ENCODE measurements at regions not wholly inside any gene's neighbourhood (a gene's known extent, or its start where the extent isn't known, plus 50 kb on each side); places are given as distances from the start of the nearest gene placed in this dataset.

- no peak for TF ChIP-seq EZH2 (optimal IDR thresholded peaks at IDR 0.05; ENCODE audit: low read depth, low read length)
- TF ChIP-seq, protein P1, sequence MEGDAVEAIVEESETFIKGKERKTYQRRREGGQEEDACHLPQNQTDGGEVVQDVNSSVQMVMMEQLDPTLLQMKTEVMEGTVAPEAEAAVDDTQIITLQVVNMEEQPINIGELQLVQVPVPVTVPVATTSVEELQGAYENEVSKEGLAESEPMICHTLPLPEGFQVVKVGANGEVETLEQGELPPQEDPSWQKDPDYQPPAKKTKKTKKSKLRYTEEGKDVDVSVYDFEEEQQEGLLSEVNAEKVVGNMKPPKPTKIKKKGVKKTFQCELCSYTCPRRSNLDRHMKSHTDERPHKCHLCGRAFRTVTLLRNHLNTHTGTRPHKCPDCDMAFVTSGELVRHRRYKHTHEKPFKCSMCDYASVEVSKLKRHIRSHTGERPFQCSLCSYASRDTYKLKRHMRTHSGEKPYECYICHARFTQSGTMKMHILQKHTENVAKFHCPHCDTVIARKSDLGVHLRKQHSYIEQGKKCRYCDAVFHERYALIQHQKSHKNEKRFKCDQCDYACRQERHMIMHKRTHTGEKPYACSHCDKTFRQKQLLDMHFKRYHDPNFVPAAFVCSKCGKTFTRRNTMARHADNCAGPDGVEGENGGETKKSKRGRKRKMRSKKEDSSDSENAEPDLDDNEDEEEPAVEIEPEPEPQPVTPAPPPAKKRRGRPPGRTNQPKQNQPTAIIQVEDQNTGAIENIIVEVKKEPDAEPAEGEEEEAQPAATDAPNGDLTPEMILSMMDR (IDR thresholded peaks at IDR 0.05; ENCODE audit: low read length) = no peak
- no peak for TF ChIP-seq EZH2phosphoT487 (IDR thresholded peaks at IDR 0.05; ENCODE audit: low read length)
Observed at GRCh38 chr21:20662514-20662913, 335.7 kb upstream of the NCAM2 start.

All from MM.1S (cell line).